ENCODE measurements at regions not wholly inside any gene's neighbourhood (a gene's known extent, or its start where the extent isn't known, plus 50 kb on each side); places are given as distances from the start of the nearest gene placed in this dataset.

DNA sequence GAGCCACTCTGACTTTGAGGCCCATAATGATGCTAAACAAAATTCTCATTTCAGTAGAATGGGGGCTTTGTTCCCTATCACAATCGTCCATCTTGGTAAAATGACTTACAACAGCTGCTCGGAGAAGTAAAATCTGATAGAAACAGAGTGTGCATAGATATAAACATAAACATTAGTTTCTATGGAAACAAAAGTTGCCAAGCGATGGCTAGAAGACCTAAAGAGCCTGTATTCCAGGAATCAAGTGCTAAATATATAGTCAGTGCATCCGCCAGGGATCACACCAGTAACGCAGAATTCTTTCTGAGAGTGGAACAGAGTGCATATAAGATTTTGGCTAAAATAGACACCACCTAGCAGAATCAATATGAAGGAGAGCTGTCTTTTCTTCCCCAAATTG, 91.2 kb upstream of the KAZN start:
- H3K27ac Mint-ChIP-seq = no peak overlapping the region
- H3K36me3 Mint-ChIP-seq (ENCODE audit: insufficient read depth) = no peaks in the 10 kb centered on the region
- DNase-seq (ENCODE audit: low spot score, unreplicated experiment) = no peak

DNA sequence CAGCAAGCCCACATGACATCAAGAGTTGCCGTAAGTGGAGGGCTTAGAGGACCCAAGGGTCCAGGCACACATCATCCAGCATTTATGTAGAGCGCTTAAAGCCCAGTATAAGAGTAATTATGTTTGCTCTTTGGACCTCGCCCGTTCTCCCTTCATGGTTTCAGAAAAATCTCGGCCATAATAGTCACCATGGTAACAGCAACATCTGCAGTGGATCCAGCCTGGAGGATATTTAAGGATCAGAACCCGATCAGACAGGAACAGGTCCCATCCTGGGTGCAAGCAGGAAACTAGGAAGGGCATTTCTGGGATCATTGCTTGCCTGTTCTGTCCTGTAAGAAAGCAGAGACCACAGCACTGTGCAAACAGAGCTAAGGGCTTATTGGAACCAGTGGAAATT, 89.9 kb upstream of the KAZN start:
- H3K4me1 Mint-ChIP-seq (ENCODE audit: low read depth) = no peaks in the 10 kb centered on the region
- H3K4me3 Mint-ChIP-seq (ENCODE audit: low read depth) = no peak overlapping the region
- H3K27ac Mint-ChIP-seq = no peak overlapping the region
- no peaks in the 10 kb centered on the region for H3K9me3 Mint-ChIP-seq (ENCODE audit: low read depth)
- TF ChIP-seq, protein P1, sequence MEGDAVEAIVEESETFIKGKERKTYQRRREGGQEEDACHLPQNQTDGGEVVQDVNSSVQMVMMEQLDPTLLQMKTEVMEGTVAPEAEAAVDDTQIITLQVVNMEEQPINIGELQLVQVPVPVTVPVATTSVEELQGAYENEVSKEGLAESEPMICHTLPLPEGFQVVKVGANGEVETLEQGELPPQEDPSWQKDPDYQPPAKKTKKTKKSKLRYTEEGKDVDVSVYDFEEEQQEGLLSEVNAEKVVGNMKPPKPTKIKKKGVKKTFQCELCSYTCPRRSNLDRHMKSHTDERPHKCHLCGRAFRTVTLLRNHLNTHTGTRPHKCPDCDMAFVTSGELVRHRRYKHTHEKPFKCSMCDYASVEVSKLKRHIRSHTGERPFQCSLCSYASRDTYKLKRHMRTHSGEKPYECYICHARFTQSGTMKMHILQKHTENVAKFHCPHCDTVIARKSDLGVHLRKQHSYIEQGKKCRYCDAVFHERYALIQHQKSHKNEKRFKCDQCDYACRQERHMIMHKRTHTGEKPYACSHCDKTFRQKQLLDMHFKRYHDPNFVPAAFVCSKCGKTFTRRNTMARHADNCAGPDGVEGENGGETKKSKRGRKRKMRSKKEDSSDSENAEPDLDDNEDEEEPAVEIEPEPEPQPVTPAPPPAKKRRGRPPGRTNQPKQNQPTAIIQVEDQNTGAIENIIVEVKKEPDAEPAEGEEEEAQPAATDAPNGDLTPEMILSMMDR (IDR thresholded peaks at IDR 0.05; ENCODE audit: unreplicated experiment) = no peak
- no peaks in the 10 kb centered on the region for H3K36me3 Mint-ChIP-seq (ENCODE audit: insufficient read depth)
- no peak for DNase-seq (ENCODE audit: low spot score, unreplicated experiment)
- H3K27me3 Mint-ChIP-seq = peaks cover 17% of the 10 kb centered on the region

More for the DNA sequence above, 91.2 kb upstream of the KAZN start:
- H3K4me3 Mint-ChIP-seq (ENCODE audit: low read depth) = no peak overlapping the region
- H3K9me3 Mint-ChIP-seq (ENCODE audit: low read depth) = no peaks in the 10 kb centered on the region
- TF ChIP-seq, protein P1 (IDR thresholded peaks at IDR 0.05; ENCODE audit: unreplicated experiment) = no peak
- no peaks in the 10 kb centered on the region for H3K4me1 Mint-ChIP-seq (ENCODE audit: low read depth)
- peaks cover 24% of the 10 kb centered on the region for H3K27me3 Mint-ChIP-seq

DNA sequence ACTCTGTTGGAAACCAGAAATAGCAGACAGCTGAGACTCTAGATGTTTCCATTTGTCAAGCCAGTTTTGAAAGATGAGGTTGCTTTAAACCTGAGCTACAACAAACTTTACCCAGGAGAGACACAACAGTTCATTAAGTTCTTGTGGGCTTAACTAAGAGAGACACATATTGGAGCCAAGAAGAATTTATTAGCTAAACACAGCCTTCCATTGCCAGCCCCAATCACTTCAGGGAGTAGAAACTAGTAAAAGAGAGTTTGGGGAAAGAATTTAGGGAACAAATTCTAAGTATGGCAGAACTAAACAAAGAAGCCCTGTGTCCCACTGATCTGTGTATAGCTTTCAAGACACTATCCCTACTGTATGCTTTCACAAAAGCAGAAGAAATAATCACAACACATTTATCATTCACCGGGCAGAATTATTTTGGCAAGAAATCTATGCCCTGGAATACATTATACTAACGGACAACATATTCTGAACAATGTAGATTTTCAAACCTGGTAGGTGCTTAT, 87.3 kb upstream of the KAZN start:
- Mint-ChIP-seq H3K36me3 (ENCODE audit: insufficient read depth) (no peaks in the 10 kb centered on the region), H3K4me1 (ENCODE audit: low read depth) (no peaks in the 10 kb centered on the region), H3K4me3 (ENCODE audit: low read depth) (no peak overlapping the region), H3K27me3 (peaks cover 8% of the 10 kb centered on the region), H3K9me3 (ENCODE audit: low read depth) (no peaks in the 10 kb centered on the region), H3K27ac (no peak overlapping the region)
- TF ChIP-seq, protein P1 (IDR thresholded peaks at IDR 0.05; ENCODE audit: unreplicated experiment) = no peak
- DNase-seq (ENCODE audit: low spot score, unreplicated experiment) = no peak

DNA sequence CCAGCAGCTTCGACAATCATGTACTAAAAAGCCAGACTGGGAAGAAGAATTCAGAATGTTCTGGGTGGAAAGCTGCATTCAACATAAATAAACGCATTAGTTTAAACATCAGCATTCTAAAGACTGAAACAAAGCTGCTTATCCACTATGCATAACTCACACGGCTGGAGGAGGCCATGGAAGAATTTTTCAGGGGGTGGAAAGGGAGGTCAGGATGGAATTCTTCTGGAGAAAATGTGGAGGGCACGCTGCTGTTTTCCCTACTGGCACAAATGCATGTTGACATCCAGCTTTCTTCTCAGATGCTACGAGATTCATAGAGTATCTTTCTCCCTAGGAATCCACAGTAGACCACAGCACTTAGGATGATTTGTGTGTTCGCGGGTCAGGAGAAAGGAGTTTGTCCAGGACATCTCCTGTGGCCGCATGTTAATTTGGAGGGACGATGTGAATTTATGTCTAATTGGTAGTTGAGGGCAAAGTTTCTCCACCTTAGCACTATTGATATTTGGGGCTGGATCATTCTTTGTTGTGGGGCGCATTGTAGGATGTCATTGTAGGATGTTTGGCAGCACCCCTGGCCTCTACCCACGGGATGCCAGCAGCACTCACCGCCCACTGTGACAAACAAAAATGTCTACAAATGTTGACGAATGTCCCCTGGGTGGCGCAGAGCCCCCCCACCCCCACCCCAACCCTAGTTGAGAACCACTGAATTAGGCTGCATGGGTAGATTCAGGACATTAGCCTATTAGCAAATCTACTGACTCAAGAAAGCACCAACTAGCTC, 86.5 kb upstream of the KAZN start:
- H3K27me3 Mint-ChIP-seq = peaks cover 11% of the 10 kb centered on the region
- H3K27ac Mint-ChIP-seq = no peak overlapping the region
- DNase-seq (ENCODE audit: low spot score, unreplicated experiment) = no peak
- H3K9me3 Mint-ChIP-seq (ENCODE audit: low read depth) = peaks cover 2% of the 10 kb centered on the region
- no peaks in the 10 kb centered on the region for H3K4me1 Mint-ChIP-seq (ENCODE audit: low read depth)
- TF ChIP-seq, protein P1 (IDR thresholded peaks at IDR 0.05; ENCODE audit: unreplicated experiment) = no peak
- no peaks in the 10 kb centered on the region for H3K36me3 Mint-ChIP-seq (ENCODE audit: insufficient read depth)
- no peak overlapping the region for H3K4me3 Mint-ChIP-seq (ENCODE audit: low read depth)

DNA sequence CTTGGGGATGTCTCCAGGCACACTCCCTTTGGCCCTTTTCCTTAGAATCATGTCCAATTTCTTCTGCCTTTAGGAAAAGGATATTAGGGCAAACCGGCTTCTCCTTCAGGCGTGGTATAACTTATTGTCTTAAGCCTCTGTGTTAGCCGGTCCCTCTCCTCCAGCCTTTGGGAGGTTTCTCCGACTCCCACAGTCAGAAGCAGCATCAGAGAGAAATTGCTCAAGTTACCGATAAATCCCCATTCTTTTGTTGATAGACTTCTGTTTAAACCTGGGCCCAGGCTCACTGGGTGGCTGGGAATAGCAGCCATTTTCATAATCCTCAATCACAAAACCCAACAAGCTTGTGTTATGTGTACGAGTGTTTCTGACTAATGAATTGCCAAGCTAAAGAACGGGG, 85.4 kb upstream of the KAZN start:
- Mint-ChIP-seq H3K4me1 (ENCODE audit: low read depth) (no peaks in the 10 kb centered on the region), H3K27ac (no peak overlapping the region), H3K36me3 (ENCODE audit: insufficient read depth) (no peaks in the 10 kb centered on the region), H3K27me3 (peaks cover 12% of the 10 kb centered on the region), H3K4me3 (ENCODE audit: low read depth) (no peak overlapping the region), H3K9me3 (ENCODE audit: low read depth) (peaks cover 2% of the 10 kb centered on the region)
- TF ChIP-seq, protein P1 (IDR thresholded peaks at IDR 0.05; ENCODE audit: unreplicated experiment) = no peak
- DNase-seq (ENCODE audit: low spot score, unreplicated experiment) = no peak
